ENCODE measurements at regions not wholly inside any gene's neighbourhood (a gene's known extent, or its start where the extent isn't known, plus 50 kb on each side); places are given as distances from the start of the nearest gene placed in this dataset.
"Not testable (repeated sequence)": the region's sequence is repeated elsewhere in the genome, so short reads cannot be mapped to it uniquely, and the experiment has no call there.

GRCh38 chr20:24418731-24419130, 50.7 kb upstream of the SYNDIG1 start:
- TF ChIP-seq CTCF (IDR thresholded peaks at IDR 0.05; ENCODE audit: low read depth, low read length, missing control alignments): no peak
- H3K4me3 ChIP-seq (ENCODE audit: low read depth, low read length): no peak overlapping the region
- no peak for DNase-seq (ENCODE audit: low read depth)

GRCh38 chr20:24417485-24417884, 51.9 kb upstream of the SYNDIG1 start:
- no peak overlapping the region for H3K4me3 ChIP-seq (ENCODE audit: low read depth, low read length)
- no peak for TF ChIP-seq CTCF (IDR thresholded peaks at IDR 0.05; ENCODE audit: low read depth, low read length, missing control alignments)
- no peak for DNase-seq (ENCODE audit: low read depth)

- not testable (repeated sequence) for DNase-seq (ENCODE audit: low read depth); H3K4me3 ChIP-seq (ENCODE audit: low read depth, low read length)
These were observed 54.0 kb upstream of the SYNDIG1 start for GRCh38 chr20:24415444-24415843.

GRCh38 chr20:24411834-24412216, 57.6 kb upstream of the SYNDIG1 start:
- no peak for TF ChIP-seq CTCF (IDR thresholded peaks at IDR 0.05; ENCODE audit: low read depth, low read length, missing control alignments)
- no peak for DNase-seq (ENCODE audit: low read depth)
- no peak overlapping the region for H3K4me3 ChIP-seq (ENCODE audit: low read depth, low read length)

GRCh38 chr20:24411003-24411833, 58.2 kb upstream of the SYNDIG1 start:
- TF ChIP-seq CTCF (IDR thresholded peaks at IDR 0.05; ENCODE audit: low read depth, low read length, missing control alignments): no peak
- H3K4me3 ChIP-seq (ENCODE audit: low read depth, low read length): no peak overlapping the region
- no peak for DNase-seq (ENCODE audit: low read depth)

- H3K4me3 ChIP-seq (ENCODE audit: low read depth, low read length): no peak overlapping the region
- no peak for DNase-seq (ENCODE audit: low read depth)
- no peak for TF ChIP-seq CTCF (IDR thresholded peaks at IDR 0.05; ENCODE audit: low read depth, low read length, missing control alignments)
These were observed 62.3 kb upstream of the SYNDIG1 start for GRCh38 chr20:24407151-24407550.

- DNase-seq (ENCODE audit: low read depth): no peak
- TF ChIP-seq CTCF (IDR thresholded peaks at IDR 0.05; ENCODE audit: low read depth, low read length, missing control alignments): no peak
- H3K4me3 ChIP-seq (ENCODE audit: low read depth, low read length): no peak overlapping the region
These were observed 62.7 kb upstream of the SYNDIG1 start for GRCh38 chr20:24406750-24407149.

Measured in GM12864 (cell line).